Inflammatory macrophage (primary cell): ENCODE measurements at regions not wholly inside any gene's neighbourhood (a gene's known extent, or its start where the extent isn't known, plus 50 kb on each side); places are given as distances from the start of the nearest gene placed in this dataset.
"Not testable (repeated sequence)": the region's sequence is repeated elsewhere in the genome, so short reads cannot be mapped to it uniquely, and the experiment has no call there.

ENCODE experiments used
- DNase-seq, 2 donors: peaks; one replicate each; pipeline ENCODE4 v3.0.0-alpha.2; 2020 to 2022

DNA sequence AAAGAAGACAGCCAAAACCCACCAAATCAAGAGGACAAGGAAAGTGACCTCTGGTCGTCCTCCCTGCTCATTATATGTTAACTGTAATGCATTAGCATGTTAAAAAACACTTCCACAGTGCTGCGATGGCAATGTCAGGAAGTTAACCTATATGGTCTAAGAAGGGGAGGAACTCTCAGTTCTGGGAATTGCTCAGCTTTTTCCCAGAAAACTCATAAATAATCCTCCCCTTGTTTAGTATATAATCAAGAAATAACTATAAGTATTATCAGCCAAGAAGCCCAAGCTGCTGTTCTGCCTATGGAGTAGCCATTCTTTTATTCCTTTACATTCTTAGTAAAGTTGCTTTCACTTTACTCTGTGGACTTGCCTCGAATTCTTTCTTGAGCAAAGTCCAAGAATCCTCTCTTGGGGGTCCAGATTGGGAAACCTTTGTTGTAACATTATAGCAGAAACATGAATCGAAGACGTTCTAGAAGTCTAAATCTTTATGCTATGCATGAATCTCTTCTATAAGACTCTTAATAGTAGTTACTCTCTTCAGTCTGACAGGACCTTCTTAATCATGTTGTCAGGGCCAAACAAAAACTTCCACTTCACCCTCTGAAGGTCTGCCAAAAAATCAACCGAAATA, 110.0 kb upstream of the VANGL1 start:
- no peak for DNase-seq

DNA sequence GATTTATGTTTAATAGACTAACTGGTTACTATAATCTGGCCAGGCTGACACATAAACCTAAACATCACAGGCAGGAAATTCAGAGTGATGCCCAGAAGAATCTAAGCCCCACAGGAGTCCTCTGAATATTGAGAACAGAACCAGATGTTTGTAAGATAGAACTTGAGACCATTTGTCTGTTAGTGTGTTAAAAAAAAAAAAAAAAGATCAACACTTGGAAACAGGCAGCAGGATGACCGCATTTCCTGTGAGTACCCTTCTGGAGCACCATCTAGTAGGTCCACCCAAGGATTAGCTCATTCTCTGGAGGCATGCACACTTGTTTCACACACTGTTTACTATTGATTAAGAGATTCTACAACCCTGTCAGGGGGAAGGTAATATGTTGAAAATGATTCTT, 111.4 kb upstream of the VANGL1 start:
- no peak for DNase-seq

DNA sequence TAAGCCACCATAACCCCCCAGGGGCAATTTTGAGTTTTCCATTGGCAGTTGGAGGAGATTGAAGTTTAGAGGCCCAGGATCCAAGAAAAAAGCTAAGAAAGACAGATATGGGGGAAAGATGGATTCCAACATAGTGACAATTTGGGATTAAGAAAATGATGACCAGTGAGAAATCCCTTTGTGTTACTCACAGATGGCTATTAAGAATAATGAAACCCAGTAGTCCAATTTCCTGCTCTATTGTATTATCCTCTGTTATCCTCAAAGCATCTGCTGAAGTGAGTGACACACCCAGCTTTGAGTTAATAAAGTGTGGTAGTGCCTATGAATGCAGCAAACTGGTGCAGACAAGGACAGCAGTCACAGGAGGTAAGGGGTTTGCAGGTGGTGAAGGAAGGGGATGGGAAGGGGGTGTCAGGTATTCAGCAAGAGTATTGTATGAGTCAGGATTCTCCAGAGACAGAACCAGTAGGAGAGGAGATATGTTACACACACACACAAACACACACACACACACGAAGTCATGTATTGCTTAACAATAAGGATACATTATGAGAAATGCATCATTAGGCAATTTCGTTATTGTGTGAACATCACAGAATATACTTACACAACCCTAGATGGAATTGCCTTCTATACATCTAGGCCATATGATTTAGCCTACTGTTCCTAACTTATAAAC, 112.4 kb upstream of the VANGL1 start:
- DNase-seq: no peak

GRCh38 chr1:115528336-115528735, 113.4 kb upstream of the VANGL1 start:
- not testable (repeated sequence) for DNase-seq

DNA sequence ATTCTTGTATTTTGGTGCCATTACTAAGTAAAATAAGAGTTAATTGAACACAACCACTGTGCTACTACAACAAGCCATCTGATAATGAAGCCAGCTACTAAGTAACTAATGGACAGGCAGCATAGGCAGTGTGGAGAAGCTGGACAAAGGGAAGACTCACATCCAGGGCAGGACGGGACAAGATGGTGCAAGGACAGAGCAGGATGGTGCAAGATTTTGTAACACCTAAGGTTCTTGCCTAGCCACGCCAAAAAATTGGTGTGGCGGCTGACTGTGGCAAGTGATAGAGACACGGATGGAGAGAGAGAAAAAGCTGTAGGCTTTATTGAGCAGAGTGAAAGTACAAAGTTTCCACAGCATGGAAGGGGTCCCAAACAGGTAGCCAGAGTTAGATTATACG, 114.0 kb upstream of the VANGL1 start:
- DNase-seq: no peak

DNA sequence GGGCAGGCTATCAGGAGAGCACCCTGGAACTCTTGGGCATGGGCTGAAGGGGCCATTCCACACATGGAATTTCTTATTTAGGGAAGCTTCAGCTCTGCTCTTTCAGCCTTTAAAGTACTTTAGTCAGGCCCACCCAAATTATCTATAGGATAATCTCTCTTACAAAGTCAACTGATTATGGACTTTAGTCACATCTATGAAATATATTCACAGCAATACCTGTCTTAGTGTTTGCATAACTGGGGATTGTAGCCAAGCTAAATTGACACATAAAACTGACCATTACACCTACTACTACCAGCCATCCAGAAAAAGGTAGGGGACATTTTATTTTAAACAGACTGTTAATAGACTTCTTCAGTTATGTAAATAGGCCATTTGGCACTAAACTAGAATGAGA, 114.9 kb upstream of the VANGL1 start:
- no peak for DNase-seq

- no peak for DNase-seq
Observed at GRCh38 chr1:115524236-115524635, 117.5 kb upstream of the VANGL1 start.

- DNase-seq: no peak
Observed at GRCh38 chr1:115522386-115522785, 119.4 kb upstream of the VANGL1 start.

- DNase-seq: no peak
Observed at GRCh38 chr1:115515270-115515669, 126.5 kb upstream of the VANGL1 start.

DNA sequence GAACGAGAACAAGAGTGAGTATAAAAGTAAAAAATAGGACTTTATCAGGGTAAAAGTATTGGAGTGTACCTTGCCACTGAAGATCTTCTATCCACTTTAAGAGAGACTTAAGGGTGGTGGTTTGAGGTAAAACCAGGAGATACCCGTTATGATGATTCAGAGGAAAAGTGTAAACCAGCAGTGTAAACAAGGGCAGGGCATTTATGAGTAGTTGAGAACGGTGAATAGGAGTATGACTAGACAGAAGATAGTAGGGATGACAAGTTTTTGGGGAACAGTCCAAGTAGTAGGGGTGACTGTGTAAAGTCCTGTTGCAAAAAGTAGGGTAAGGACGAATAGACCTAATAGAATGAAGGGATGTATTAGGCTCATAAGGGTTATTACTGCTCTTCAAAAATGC, 131.5 kb upstream of the VANGL1 start:
- not testable (repeated sequence) for DNase-seq

DNA sequence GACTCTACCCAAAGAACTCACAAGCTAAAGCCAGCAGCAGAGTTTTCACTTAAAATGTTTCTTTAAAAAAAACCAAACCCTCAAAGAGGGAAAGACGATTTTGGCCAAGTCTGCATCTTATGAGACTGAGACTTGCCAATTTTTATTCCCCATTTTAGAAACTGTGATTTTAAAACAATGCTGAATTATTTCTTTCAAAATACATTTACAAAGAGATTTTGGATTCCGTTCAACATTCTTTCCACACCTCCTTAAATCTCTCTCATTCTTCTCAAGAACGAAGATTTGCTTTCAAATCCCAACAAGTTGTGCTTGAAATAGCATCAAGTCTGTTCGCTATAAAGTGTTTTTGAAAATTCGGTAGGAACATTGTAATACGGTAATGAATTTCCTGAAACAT, 133.9 kb upstream of the VANGL1 start:
- no peak for DNase-seq

DNA sequence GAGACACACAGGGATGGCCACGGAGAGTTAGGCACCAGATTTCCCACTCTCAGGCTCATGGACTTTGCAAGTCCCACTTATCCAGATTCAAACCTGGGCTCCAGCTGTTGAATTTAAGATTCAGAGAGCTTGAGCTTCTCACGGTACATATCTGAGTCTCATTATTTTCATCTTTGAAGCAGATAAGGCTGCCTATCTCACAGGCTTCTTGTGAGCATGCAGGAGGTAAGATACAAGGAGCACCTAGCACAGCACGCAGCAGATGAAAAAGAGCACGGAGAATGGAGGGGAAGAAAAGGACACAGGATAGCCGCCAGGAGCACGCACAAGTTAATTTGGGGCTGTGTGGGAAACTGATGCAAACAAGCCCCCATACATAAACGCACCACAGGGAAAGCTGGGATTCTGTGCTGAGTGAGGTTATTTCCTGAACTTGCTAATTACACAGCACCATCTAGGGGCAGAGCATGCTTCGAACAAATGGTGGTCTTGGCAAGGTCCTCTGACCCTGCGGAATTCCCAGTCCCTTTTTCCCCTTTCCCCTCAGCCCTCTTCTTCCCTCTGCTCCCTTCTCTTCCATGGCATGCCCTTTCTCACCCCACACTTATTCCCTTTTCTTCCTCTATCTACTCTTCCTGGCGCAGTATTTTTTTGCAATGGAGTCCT, 134.7 kb upstream of the VANGL1 start:
- DNase-seq: no peak

DNA sequence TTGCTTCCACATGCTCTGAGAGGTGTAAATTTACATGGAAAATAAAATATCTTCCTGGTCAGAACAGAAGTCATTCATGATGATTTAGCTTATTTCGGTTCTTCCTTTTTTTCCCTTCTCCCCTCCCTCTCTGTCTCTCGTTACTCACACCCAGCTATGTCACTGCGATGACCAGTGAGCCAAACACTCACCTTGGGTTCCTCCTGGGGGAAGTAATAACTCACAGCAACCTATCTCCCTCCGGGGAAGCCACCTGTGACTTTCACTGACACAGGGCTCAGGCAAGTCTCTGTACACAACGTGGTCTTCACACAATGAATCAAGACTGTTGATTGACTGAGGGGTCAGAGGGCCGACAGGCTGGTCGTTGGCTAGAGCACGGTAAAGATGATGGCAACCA, 135.3 kb upstream of the VANGL1 start:
- DNase-seq: no peak

DNA sequence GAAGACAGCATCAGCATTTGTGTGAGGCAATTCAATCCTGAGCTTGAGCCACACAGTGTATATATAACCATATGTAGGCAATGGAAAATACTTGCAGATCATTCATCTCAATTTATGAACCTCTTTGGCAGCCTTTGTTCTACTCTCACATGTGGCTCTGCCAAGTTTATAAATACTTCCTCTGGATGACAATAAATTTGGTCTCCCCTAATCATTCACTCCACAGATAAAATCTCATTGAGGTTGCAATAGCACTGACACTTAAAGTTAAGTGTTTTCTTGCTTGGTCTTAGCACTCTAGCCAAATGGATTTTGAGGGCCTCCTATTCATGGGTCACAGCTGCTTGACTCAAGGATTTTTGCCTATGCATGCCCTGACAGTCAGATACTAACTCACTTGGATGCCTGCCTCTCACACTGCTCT, 136.6 kb upstream of the VANGL1 start:
- no peak for DNase-seq

DNA sequence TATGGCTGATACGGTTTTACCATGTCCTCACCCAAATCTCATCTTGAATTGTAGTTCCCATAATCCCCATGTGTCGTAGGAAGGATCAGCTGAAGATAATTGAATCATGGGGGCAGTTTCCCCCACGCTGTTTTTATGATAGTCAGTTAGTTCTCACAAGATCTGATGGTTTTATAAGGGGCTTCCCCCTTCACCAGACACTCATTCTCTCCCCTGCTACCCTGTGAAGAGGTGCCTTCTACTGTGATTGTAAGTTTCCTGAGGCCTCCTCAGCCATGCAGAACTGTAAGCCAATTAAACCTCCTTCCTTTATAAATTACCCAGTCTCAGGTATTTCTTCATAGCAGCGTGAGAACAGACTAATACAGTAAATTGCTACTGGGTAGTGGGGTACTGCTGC, 139.6 kb upstream of the VANGL1 start:
- not testable (repeated sequence) for DNase-seq

- no peak for DNase-seq
Observed at GRCh38 chr1:115501476-115501875, 140.3 kb upstream of the VANGL1 start.

DNA sequence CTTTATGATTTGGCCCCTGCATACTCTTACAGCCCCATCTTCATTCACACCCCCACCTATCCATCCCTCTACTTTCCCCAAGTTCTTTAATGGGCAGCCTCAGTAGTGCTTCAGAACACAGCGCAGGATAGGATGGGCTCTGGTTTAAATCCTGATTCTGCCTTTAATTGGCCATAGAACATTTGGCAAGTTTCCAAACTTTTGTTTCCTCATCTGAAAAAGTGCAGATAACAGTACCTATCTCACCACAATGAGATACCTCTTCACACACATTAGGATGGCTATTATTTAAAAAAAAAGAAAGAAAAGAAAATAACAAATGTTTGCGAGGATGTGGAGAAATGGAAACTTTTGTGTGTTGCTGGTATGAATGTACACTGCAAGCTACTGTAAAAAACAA, 142.5 kb upstream of the VANGL1 start:
- DNase-seq: no peak

DNA sequence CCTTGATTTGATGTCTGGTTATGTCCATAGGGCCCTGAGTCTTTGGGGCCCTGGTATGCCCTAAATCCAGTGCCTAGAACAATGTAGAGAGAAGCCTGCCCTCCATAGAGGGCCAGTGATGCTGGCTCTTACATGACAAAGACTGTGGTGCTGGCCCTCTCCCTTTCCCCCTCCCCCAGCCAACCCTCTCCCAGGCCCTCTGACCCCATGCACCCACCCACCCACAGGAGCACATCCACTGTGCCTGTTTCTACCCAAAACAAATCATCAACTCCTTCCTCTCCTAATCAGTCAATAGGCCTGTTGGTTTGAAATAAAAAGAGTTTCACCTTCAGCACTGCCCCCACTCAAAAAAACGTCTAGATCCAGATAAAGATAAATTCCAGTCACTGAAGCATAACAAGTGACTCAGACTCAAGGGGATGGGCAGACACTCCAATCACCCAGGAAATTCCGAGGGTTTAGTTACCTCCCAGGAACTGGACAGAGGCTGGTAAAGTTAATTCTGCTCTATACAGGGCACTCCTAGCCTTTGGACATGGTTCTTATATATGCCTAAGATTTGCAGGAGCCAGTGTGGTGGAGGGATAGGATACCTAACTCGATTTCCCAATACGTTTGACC, 144.8 kb upstream of the VANGL1 start:
- DNase-seq: no peak

DNA sequence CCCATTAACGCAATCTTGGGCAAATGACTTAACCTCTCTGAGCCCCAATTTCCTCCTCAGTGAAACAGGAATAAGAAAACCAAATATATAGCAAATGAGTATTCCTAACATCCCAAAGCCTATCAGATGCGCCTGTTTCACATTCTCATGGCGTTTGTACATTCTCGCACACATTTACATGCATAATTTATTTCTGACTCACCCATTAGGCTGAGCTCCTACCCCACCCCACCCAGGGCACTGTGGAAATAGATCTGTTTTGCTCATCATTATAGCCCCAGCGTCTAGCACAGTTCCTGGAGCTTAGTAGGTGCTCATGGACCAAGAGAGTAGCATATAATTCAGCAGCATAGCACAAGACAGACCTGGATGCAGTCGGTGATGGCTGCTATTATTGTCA, 146.1 kb upstream of the VANGL1 start:
- no peak for DNase-seq

DNA sequence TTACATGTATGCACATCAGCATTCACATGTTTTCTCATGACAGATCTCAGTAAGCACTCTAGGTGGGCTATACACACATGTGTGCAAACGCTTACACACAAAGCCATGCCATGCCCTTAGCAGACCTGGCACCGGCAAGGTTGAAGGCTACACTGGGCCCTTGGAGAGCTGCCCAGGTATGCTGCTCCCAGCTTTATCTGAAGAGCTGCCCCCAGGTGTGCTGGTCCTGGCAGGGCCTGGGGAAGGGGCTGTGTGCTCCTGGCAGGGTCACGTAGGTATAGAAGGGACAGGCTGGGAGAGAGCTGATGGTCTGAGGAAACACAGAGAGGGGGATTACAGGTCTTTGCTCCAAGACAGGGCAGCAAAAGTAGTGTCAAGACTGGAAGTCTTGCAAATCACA, 146.7 kb upstream of the VANGL1 start:
- no peak for DNase-seq

GRCh38 chr1:115493834-115494233, 147.9 kb upstream of the VANGL1 start:
- no peak for DNase-seq

- DNase-seq: no peak
Observed at GRCh38 chr1:115492880-115493279, 148.9 kb upstream of the VANGL1 start.

GRCh38 chr1:115492019-115492595, 149.7 kb upstream of the VANGL1 start:
- no peak for DNase-seq
